GM18907 (cell line): ENCODE measurements at regions not wholly inside any gene's neighbourhood (a gene's known extent, or its start where the extent isn't known, plus 50 kb on each side); places are given as distances from the start of the nearest gene placed in this dataset.

Experiments
- ATAC-seq: cut with Tn5 transposase; IDR thresholded peaks from one replicate; pipeline ENCODE4 v1.9.1; 2021; ENCODE audit warnings: mild to moderate bottlenecking, moderate library complexity; ENCODE audit not compliant: unreplicated experiment

- no peak for ATAC-seq
These were observed 183.0 kb downstream of the RBFOX3 start for GRCh38 chr17:79427621-79428539.

DNA sequence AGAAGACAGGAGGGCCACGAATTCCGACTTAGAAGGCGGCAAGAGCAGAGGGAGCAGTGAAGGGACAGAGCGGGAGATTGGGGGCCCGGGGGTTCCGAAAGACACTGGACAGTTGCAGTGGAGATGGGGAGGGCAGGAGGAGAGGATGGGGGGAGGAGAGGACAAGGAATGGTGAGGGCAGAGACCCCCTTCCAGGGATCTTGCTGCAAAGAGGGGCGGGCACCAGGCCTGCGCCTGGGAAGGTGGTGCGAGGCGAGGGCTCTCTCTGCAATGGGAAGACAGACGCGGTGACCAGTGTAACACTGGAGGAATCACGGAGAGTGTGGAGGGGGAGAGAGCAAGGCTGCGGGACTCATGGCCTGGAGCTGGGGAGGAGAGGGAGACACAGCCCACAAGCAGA lies 185.2 kb downstream of the RBFOX3 start:
- ATAC-seq = no peak

GRCh38 chr17:79424471-79425185 lies 186.2 kb downstream of the RBFOX3 start:
- no peak for ATAC-seq

DNA sequence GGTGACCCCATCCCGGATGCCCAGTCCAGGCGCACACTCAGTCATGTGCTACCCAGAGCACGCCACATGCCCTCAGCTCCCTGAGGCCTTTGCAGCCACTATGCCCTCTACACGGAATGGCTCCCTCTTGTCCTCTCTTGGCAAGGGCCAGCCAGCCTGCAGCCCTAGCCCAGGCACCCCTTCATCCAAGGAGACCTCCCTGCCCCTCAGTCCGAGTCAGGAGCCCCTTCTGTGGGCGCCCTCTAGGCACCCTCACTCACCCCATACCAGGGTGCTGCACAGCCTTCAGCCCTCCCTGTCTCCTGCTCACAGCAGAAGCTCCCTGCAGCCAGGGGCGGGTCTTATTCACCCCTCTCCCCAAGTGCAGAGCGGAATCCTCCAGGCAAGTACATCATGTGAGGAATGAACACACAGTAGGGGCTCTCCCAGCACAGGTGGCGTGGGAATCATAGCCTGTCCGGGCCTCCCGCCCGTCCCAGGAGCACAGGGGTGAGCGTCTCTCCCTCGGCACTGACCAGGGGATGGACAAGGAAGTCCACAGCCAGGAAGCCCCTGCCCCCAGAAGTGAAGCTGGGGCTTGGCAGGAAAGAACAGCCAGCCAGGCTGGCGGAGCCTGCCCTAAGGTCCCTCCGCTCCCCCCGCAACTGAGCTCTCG lies 186.9 kb downstream of the RBFOX3 start:
- ATAC-seq = no peak

- ATAC-seq = no peak
These were observed 188.6 kb downstream of the RBFOX3 start for GRCh38 chr17:79422236-79422635.

GRCh38 chr17:79420318-79421243 lies 190.3 kb downstream of the RBFOX3 start:
- ATAC-seq = no peak

DNA sequence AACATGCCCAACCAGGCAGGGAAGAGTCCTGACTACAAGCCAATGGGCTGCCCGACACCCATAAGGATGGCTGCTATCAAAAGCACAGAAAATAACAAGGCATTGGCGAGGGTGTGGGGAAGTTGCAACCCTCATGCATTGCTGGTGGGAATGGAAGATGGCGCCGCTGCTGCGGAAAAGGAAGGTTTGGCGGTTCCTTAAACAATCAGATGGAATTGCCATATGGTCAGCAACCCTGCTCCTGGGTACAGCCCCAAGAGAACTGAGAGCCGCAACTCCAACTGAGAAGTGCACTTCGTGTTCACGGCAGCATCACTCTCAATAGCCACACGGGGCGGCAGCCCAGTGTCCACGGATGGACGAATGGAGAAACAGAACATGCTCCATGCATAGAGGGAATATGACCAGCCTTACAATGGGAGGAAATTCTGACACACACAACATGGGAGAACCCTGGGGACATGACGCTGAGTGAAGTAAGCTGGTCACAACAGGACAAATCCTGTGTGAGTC lies 193.3 kb downstream of the RBFOX3 start:
- no peak for ATAC-seq

GRCh38 chr17:79415909-79416308 lies 194.9 kb downstream of the RBFOX3 start:
- no peak for ATAC-seq

DNA sequence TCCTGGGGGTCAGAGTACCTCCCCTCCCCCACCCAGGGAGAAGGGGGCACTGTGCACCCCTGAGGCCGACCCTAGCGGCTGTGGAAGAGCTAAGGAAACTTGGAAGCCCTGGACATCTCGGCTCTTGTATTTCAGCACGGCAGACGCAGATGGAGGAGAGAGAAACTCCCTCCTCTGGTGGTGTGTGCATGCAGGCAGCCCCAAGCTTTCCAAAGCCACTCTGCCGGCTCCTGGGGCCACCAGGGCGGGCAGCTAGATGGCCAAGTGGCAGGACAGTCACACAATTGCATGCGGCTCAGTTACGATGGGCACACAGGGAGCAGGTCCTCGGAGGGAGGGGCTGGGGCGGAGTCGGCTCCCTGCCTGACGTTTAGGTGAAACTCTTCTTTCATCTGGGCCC lies 195.5 kb downstream of the RBFOX3 start:
- no peak for ATAC-seq

DNA sequence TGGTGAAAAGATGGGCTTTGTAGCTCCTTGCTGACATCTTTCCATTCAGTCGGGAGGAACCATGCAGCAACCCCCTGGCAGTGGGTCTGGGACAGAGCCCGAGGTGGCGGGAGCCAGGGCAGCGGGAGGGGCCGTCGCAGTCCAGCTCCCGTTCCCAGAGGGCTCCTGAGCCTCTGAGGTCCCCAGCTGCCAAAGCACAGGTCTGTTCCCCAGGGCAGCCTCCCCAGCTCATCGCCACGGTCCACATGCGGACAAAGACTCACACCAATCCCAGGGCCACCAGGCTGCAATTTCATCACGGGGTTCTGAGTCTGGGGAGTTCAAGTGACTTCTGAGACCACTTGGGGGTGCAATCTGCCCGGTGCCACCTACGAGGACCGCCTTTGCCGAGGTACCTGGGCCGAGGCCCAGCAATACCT lies 196.0 kb downstream of the RBFOX3 start:
- ATAC-seq = no peak

GRCh38 chr17:79414063-79414792 lies 196.6 kb downstream of the RBFOX3 start:
- no peak for ATAC-seq

GRCh38 chr17:79413611-79414010 lies 197.2 kb downstream of the RBFOX3 start:
- no peak for ATAC-seq

DNA sequence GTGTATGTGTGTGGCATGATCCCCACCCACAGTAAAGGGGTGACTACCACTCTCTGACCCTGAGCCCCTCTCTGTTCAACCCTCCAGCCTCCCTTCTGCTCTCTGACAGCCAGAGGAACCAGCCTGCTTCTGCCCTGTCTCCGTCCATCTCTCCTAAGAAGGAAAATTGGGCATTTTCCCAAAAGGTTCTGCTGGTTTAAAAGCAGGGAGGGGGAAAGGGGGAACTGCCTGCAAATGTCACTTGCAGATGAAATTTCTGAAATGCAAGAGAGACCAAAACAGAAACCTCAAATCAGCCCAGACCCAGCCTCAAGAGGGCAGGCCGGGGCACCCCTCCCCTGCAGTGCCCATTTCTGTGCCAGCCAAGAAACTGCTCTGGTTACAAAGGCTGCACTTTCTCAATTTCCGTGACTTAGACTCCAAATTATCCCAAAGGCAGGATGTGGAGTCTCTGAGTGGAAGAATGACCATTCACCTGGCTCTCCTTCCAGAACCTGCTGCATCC lies 197.9 kb downstream of the RBFOX3 start:
- ATAC-seq = no peak

DNA sequence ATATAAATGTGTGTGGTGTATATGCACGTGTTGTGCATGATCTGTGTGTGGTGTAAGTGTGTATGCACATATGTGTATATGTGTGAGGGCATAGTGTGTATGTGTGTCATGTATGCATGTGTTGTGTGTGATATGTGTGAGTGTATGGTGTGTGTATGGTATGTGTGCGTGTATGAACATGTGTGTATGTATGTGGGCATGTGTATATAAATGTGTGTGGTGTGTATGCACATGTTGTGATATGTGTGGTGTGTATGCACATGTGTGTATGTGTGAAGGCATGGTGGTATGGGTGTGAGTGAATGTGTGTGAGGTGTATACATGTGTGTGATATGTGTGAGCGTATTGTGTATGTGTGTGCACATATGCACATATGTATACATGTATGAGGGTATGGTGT lies 198.7 kb downstream of the RBFOX3 start:
- ATAC-seq = no peak

GRCh38 chr17:79411419-79411818 lies 199.4 kb downstream of the RBFOX3 start:
- no peak for ATAC-seq

GRCh38 chr17:79410681-79411080 lies 200.2 kb downstream of the RBFOX3 start:
- no peak for ATAC-seq

DNA sequence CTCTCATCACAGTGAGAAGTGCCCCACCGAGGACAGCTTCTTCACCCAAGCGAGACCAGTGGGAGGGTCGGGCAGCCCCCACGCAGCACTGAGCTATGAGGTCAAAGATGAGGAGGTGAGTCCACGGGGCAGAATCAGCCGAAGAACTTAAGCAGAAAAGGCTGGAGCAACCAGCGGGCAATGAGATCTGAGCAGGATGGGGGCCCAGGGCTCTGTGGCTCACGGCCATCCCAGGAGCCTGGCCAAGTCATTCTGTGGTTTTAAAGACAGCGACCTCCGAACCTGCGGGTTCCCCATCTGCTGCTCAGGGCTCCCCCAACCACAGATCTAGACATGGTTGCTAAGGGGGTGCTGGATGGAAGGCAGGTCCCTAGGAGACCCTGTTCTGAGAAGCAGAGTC lies 202.6 kb downstream of the RBFOX3 start:
- ATAC-seq = no peak

DNA sequence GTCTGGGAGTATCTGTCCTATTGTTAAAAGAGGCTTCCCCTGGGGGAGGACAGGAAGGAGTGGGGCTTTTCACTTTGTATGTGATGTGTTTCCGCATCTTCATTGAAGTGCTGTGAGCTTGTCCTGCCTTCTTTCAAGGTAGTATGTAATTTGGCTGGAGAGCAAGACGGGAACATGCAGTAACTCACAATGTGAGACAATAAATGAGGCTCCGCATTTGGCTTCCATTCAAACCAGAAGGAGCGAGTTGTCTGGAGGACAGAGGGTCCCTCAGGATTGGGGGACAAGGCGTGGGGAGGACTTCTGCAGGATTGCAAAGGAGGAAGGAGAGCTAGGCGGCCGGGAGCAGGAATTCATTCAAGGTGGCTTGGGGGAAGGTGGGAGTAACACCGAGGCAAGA lies 203.5 kb downstream of the RBFOX3 start:
- ATAC-seq = no peak

- ATAC-seq = no peak
These were observed 204.5 kb downstream of the RBFOX3 start for GRCh38 chr17:79406316-79406715.
